ENCODE measurements at regions not wholly inside any gene's neighbourhood (a gene's known extent, or its start where the extent isn't known, plus 50 kb on each side); places are given as distances from the start of the nearest gene placed in this dataset.

- DNase-seq (ENCODE audit: low spot score) = no peak
- TF ChIP-seq, protein P1, sequence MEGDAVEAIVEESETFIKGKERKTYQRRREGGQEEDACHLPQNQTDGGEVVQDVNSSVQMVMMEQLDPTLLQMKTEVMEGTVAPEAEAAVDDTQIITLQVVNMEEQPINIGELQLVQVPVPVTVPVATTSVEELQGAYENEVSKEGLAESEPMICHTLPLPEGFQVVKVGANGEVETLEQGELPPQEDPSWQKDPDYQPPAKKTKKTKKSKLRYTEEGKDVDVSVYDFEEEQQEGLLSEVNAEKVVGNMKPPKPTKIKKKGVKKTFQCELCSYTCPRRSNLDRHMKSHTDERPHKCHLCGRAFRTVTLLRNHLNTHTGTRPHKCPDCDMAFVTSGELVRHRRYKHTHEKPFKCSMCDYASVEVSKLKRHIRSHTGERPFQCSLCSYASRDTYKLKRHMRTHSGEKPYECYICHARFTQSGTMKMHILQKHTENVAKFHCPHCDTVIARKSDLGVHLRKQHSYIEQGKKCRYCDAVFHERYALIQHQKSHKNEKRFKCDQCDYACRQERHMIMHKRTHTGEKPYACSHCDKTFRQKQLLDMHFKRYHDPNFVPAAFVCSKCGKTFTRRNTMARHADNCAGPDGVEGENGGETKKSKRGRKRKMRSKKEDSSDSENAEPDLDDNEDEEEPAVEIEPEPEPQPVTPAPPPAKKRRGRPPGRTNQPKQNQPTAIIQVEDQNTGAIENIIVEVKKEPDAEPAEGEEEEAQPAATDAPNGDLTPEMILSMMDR (IDR thresholded peaks at IDR 0.05; ENCODE audit: extremely low read depth, missing control alignments) = no peak
These were observed 572.9 kb upstream of the CDH6 start for GRCh38 chr5:30620481-30621085.

DNA sequence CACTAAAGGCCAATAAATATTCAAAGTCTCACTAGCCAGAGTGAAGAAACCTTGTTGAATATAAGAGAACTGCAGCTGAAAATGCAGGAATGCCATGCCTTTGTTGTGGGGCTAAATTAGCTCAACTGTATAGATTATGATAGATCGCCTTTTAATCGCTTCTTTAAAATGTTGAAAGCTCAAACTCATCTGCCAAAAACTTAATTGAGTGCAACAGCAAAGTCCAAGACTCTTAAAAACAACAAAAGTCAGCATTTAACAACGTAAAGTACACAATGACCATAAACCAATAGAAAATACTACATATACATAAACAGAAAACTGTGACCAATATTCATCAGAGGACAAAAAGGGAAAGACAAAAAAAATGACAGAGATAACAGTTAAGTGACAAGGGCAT lies 585.0 kb upstream of the CDH6 start:
- TF ChIP-seq, protein P1 (IDR thresholded peaks at IDR 0.05; ENCODE audit: extremely low read depth, missing control alignments) = no peak
- no peak for DNase-seq (ENCODE audit: low spot score)

GRCh38 chr5:30607301-30607894 lies 586.1 kb upstream of the CDH6 start:
- DNase-seq (ENCODE audit: low spot score) = no peak
- TF ChIP-seq, protein P1 (IDR thresholded peaks at IDR 0.05; ENCODE audit: extremely low read depth, missing control alignments) = no peak

GRCh38 chr5:30605693-30606268 lies 587.7 kb upstream of the CDH6 start:
- TF ChIP-seq, protein P1 (IDR thresholded peaks at IDR 0.05; ENCODE audit: extremely low read depth, missing control alignments) = no peak
- no peak for DNase-seq (ENCODE audit: low spot score)

DNA sequence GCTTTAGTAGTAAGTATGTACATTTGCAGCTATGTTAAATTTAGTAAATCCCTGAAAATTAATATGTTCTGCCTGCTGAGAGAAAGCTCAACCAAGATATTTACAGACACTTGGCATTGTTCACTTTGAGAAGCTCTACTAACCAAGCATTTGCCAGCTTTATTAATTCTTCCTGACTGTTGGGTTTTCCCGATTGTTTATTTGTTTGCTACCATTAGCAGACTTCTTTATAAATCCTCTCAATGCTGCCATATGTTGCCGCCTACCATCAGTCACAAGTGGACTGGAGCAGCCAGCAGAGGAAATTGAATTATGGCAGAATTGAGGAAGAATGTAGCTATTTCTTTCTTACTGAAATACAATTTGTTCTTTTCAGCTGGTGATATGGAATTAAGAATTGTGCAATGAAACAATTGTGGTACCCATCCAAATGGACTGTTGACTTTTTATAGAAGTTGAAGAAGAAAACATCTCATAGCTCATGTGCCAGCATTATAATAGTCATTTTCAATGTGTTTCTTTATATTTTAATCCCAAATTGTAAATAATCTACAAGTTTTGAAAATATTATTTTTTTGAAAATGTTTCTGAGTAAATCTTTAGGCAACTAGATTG lies 588.7 kb upstream of the CDH6 start:
- TF ChIP-seq, protein P1 (IDR thresholded peaks at IDR 0.05; ENCODE audit: extremely low read depth, missing control alignments) = no peak
- DNase-seq (ENCODE audit: low spot score) = no peak

DNA sequence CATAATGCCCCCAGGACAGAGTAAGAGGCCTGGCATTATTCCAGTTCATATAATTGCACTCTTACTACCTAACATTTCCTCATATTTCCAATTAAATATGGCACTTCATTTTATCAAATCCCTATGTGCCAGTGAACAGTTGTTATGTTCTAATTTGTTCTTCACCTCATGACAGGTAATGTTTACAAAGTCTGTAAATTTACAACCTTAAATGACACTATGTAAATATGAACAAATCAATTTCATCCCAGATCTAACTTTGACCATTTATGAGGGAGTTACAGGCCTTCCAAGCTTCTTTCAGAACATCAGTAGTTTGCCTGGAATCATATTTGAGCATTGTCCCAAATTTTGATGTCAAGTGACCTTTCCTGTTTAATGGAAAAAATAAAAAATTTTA lies 592.6 kb upstream of the CDH6 start:
- TF ChIP-seq, protein P1 (IDR thresholded peaks at IDR 0.05; ENCODE audit: extremely low read depth, missing control alignments) = no peak
- no peak for DNase-seq (ENCODE audit: low spot score)

- TF ChIP-seq, protein P1 (IDR thresholded peaks at IDR 0.05; ENCODE audit: extremely low read depth, missing control alignments) = no peak
- DNase-seq (ENCODE audit: low spot score) = no peak
These were observed 596.9 kb upstream of the CDH6 start for GRCh38 chr5:30596495-30597064.
